DND-41 (cell line): ENCODE measurements at regions not wholly inside any gene's neighbourhood (a gene's known extent, or its start where the extent isn't known, plus 50 kb on each side); places are given as distances from the start of the nearest gene placed in this dataset.

Experiments used
- EZH2 ChIP-seq: IDR thresholded peaks from 3 replicates; pipeline ENCODE4 v1.6.1; 2012; ENCODE audit warnings: borderline replicate concordance, low read depth, mild to moderate bottlenecking, moderate library complexity, low read length, inconsistent platforms; ENCODE audit not compliant: severe bottlenecking
- TF ChIP-seq, protein P1 (sequence below): IDR thresholded peaks from 2 replicates; pipeline ENCODE4 v1.5.1; 2012; ENCODE audit warnings: borderline replicate concordance, low read length, moderate library complexity, mild to moderate bottlenecking; ENCODE audit not compliant: poor library complexity, severe bottlenecking; ENCODE audit errors: extremely low read depth

GRCh38 chr7:142447762-142448161 is 189.9 kb upstream of the PRSS58 start:
- no peak for TF ChIP-seq EZH2
- TF ChIP-seq, protein P1, sequence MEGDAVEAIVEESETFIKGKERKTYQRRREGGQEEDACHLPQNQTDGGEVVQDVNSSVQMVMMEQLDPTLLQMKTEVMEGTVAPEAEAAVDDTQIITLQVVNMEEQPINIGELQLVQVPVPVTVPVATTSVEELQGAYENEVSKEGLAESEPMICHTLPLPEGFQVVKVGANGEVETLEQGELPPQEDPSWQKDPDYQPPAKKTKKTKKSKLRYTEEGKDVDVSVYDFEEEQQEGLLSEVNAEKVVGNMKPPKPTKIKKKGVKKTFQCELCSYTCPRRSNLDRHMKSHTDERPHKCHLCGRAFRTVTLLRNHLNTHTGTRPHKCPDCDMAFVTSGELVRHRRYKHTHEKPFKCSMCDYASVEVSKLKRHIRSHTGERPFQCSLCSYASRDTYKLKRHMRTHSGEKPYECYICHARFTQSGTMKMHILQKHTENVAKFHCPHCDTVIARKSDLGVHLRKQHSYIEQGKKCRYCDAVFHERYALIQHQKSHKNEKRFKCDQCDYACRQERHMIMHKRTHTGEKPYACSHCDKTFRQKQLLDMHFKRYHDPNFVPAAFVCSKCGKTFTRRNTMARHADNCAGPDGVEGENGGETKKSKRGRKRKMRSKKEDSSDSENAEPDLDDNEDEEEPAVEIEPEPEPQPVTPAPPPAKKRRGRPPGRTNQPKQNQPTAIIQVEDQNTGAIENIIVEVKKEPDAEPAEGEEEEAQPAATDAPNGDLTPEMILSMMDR: no peak
